Coronary artery (tissue), 2 donors: ENCODE measurements at regions not wholly inside any gene's neighbourhood (a gene's known extent, or its start where the extent isn't known, plus 50 kb on each side); places are given as distances from the start of the nearest gene placed in this dataset.
"Not testable (repeated sequence)": the region's sequence is repeated elsewhere in the genome, so short reads cannot be mapped to it uniquely, and the experiment has no call there.

Experiments
- DNase-seq: peaks from one replicate; pipeline ENCODE4 v3.0.0-alpha.2; 2017; ENCODE audit warnings: low spot score
- H3K27ac ChIP-seq, 2 donors: fragments of 200-600 bp; sonication (generic); one replicate each; pipeline ENCODE4 v1.5.1; 2016 to 2019
- H3K4me3 ChIP-seq: fragments of 200-600 bp; sonication (generic); 2 replicates; pipeline ENCODE4 v1.5.1; 2016; ENCODE audit warnings: mild to moderate bottlenecking, moderate library complexity
- TF ChIP-seq, protein P1 (sequence below): fragments of 200-600 bp; sonication (generic); IDR thresholded peaks from one replicate; pipeline ENCODE4 v1.5.1; 2019; ENCODE audit warnings: antibody characterized with exemption

DNA sequence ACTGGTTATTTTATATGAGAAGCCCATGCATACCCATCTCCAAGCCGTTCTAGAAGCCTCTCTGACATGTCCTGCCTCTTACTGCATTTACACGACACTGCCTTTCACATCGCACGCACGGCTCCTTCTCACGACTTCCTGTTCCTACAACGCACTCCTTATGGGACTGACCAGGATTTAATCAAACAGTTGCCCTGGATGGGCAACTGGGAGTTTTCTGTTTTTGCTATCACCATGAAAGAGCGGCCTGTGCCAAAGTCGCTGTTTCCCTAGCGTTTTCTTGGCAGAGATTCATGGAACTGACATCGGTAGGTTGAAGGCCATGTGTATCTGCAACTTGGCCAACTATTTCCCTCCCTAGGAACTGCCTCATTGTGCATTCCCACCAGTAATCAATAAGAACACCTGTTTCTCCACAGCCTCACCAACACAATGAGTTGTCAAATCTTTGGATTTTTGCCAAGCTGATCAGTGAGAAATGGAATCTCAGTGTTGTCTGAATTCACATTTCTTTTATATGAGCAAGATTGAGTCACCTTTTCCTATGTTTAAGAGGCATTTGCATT lies 97.2 kb upstream of the OTOS start:
- TF ChIP-seq, protein P1, sequence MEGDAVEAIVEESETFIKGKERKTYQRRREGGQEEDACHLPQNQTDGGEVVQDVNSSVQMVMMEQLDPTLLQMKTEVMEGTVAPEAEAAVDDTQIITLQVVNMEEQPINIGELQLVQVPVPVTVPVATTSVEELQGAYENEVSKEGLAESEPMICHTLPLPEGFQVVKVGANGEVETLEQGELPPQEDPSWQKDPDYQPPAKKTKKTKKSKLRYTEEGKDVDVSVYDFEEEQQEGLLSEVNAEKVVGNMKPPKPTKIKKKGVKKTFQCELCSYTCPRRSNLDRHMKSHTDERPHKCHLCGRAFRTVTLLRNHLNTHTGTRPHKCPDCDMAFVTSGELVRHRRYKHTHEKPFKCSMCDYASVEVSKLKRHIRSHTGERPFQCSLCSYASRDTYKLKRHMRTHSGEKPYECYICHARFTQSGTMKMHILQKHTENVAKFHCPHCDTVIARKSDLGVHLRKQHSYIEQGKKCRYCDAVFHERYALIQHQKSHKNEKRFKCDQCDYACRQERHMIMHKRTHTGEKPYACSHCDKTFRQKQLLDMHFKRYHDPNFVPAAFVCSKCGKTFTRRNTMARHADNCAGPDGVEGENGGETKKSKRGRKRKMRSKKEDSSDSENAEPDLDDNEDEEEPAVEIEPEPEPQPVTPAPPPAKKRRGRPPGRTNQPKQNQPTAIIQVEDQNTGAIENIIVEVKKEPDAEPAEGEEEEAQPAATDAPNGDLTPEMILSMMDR = no peak
- peak; percentile 84 for DNase-seq
- no peak overlapping the region for H3K4me3 ChIP-seq
- peak overlapping the region; percentile 49 to 69 for H3K27ac ChIP-seq

DNA sequence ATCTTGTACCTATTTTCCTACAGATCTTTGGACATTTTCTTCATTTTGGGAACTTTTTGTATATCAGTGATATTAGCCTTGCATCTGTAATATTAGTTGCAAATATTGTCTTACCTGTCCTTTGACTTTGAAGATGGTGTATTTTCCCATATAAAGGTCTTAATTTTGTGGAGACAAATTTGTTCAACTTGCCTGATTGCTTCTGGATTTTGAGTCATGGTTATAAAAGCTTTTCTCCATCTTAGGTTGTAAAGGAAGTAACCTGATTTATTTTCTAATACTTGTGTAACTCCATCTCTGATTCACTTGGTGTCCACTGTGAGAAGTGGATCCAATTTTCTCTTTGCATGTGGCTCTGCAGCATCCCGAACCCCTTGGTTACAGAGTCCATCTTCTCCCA lies 97.7 kb upstream of the OTOS start:
- Histone ChIP-seq H3K4me3 (no peak overlapping the region), H3K27ac (peak overlapping the region in 1 of 2 donors; percentile 69)
- TF ChIP-seq, protein P1 = no peak
- DNase-seq = no peak

GRCh38 chr2:240238786-240239185 lies 98.3 kb upstream of the OTOS start:
- no peak overlapping the region for H3K4me3 ChIP-seq
- TF ChIP-seq, protein P1 = no peak
- peak overlapping the region in 1 of 2 donors; percentile 44 for H3K27ac ChIP-seq
- DNase-seq = peak; percentile 62

GRCh38 chr2:240239325-240239724 lies 98.9 kb upstream of the OTOS start:
- TF ChIP-seq, protein P1 = no peak
- Histone ChIP-seq H3K4me3 (no peak overlapping the region), H3K27ac (no peak overlapping the region)
- no peak for DNase-seq

- Histone ChIP-seq H3K27ac (no peak overlapping the region), H3K4me3 (no peak overlapping the region)
- TF ChIP-seq, protein P1 = no peak
- DNase-seq = no peak
These were observed 99.7 kb upstream of the OTOS start for GRCh38 chr2:240240017-240240734.

DNA sequence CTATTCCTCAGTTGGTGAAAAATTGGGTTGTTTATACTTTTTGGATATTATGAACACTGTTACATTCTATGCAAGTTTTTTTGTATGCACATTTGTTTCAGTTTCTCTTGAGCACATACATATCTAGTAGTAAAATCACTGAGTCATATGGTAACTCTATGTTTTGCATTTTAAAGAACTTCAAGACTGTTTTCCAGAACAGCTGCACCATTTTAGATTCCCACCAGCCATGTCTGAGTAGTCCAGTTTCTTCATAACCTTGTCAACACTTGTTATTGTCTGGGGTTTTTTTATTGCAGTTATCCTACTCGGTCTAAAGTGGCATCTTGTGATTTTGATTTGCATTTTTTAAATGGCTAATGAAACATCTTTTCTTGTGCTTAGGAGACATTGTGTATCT lies 100.3 kb upstream of the OTOS start:
- TF ChIP-seq, protein P1 = no peak
- no peak for DNase-seq
- Histone ChIP-seq H3K4me3 (no peak overlapping the region), H3K27ac (no peak overlapping the region)

DNA sequence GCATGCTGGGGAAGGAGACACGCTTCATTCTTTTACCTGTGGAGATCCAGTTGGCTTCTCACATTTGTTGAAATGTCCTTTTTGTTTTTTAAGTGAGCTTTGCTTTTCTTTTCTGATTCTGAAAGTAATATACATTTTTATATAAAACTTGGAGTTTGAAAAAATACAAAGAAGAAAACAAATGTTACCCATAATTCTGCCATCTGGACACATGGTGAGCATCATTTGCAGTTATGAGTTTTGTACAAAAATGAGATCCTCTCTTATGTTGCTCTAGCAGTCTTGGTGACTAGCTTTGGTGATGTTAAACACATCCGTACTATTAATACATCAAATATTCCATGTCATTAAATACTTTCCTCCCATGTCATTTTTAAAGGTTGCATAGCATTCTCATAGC lies 101.1 kb upstream of the OTOS start:
- Histone ChIP-seq H3K4me3 (no peak overlapping the region), H3K27ac (no peak overlapping the region)
- TF ChIP-seq, protein P1 = no peak
- no peak for DNase-seq

GRCh38 chr2:240243049-240243448 lies 102.6 kb upstream of the OTOS start:
- not testable (repeated sequence) for DNase-seq

More at GRCh38 chr2:240243049-240243448, 102.6 kb upstream of the OTOS start:
- H3K27ac ChIP-seq, H3K4me3 ChIP-seq: not testable (repeated sequence)
